Psoas muscle (tissue), 7 donors: ENCODE measurements at regions not wholly inside any gene's neighbourhood (a gene's known extent, or its start where the extent isn't known, plus 50 kb on each side); places are given as distances from the start of the nearest gene placed in this dataset.

Experiments used
- ATAC-seq, 4 donors: fragments of 200-7000 bp; cut with Tn5 transposase; one replicate each; pipeline ENCODE4 v1.9.1; 2020; ENCODE audit warnings: moderate library complexity in 3 of 4, mild to moderate bottlenecking in 2 of 4
- DNase-seq, 2 donors: peaks; one replicate each; pipeline ENCODE4 v3.0.0-alpha.2; 2020
- H3K27ac ChIP-seq: fragments of 200-600 bp; one replicate; pipeline ENCODE4 v1.8.0; 2022
- H3K27me3 ChIP-seq, 3 donors: fragments of 200-600 bp in 1 of 3; one replicate each; pipeline versions ENCODE4 v1.6.1 to v1.8.0; 2013 to 2022; ENCODE audit warnings: low read length in 2 of 3, mild to moderate bottlenecking in 2 of 3, moderate library complexity in 1 of 3; ENCODE audit not compliant: insufficient read depth in 3 of 3
- H3K36me3 ChIP-seq, 2 donors: fragments of 200-600 bp in 1 of 2; one replicate each; pipeline versions ENCODE4 v1.6.1 to v1.8.0; 2013 to 2022; ENCODE audit warnings: low read depth in 1 of 2, mild to moderate bottlenecking in 1 of 2, moderate library complexity in 1 of 2; ENCODE audit not compliant: insufficient read depth in 1 of 2
- H3K4me1 ChIP-seq: fragments of 200-600 bp; one replicate; pipeline ENCODE4 v1.8.0; 2022
- H3K4me3 ChIP-seq: fragments of 200-600 bp; one replicate; pipeline ENCODE4 v1.8.0; 2022; ENCODE audit warnings: mild to moderate bottlenecking
- H3K9me3 ChIP-seq: fragments of 200-600 bp; one replicate; pipeline ENCODE4 v1.8.0; 2022
- WGBS, 3 donors: extraction: QIAGEN DNeasy Blood & Tissue Kit; methylation state at CpG; one replicate each; pipeline versions ENCODE4 v1.1.6 to v1.1.7; 2013; 5-methylcytosine and 5-hydroxymethylcytosine counted together
- intact Hi-C, 2 donors: fragments of 100-400 bp; cut with DNase I; formaldehyde crosslinking; loops; one replicate each; pipeline versions ENCODE4 v1.11.0 to v1.14.2; 2022
- TF ChIP-seq, protein P1 (sequence below): fragments of 200-600 bp; IDR thresholded peaks from one replicate; pipeline ENCODE4 v1.8.0; 2022; ENCODE audit warnings: antibody characterized with exemption
- donor health status: healthy with polysubstance abuse.
- donor health status: DM: no; HTN: no; CAD: no; lungs with moderate emphysema.
- donor health status: Bipolar disorder and iron deficiency.
- donor health status: healthy.
- donor health status: DM: yes; HTN: yes; CAD: no.
- donor health status: DM: no; HTN: no; CAD: no.
- donor health status: DM: yes; HTN: yes; CAD: no.

DNA sequence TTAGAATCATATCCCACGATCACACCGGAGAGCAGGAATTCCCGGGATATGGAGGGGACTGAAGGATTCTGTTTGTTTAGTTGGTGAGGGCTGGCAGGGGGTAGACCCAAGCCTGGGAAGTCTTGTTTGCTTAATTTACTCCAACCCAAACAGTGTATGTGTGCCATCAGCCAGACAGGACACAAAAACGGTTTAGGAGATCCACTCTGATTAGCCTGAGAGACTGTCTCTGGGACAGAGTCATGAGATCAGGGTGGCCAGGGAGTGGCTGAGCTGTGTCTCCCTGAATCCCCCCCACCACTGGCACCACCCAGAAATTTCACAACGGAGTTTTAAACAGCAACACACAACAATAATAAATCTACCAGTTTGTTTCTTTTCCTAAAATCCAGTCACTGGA, 127.0 kb downstream of the RBFOX3 start:
- H3K9me3 ChIP-seq: no peaks in the 10 kb centered on the region
- no peaks in the 10 kb centered on the region for H3K4me1 ChIP-seq
- H3K36me3 ChIP-seq: no peaks in the 10 kb centered on the region
- no peak overlapping the region for H3K4me3 ChIP-seq
- H3K27ac ChIP-seq: no peak overlapping the region
- ATAC-seq: no peak
- peaks cover 3 to 87% (median 10%) of the 10 kb centered on the region in 3 donors for H3K27me3 ChIP-seq
- intact Hi-C loops: no loop called here
- 36 to 64% (median 41%) methylated on average over 5 of the region's 5 CpGs for WGBS, 3 donors
- no peak for DNase-seq
- TF ChIP-seq, protein P1, sequence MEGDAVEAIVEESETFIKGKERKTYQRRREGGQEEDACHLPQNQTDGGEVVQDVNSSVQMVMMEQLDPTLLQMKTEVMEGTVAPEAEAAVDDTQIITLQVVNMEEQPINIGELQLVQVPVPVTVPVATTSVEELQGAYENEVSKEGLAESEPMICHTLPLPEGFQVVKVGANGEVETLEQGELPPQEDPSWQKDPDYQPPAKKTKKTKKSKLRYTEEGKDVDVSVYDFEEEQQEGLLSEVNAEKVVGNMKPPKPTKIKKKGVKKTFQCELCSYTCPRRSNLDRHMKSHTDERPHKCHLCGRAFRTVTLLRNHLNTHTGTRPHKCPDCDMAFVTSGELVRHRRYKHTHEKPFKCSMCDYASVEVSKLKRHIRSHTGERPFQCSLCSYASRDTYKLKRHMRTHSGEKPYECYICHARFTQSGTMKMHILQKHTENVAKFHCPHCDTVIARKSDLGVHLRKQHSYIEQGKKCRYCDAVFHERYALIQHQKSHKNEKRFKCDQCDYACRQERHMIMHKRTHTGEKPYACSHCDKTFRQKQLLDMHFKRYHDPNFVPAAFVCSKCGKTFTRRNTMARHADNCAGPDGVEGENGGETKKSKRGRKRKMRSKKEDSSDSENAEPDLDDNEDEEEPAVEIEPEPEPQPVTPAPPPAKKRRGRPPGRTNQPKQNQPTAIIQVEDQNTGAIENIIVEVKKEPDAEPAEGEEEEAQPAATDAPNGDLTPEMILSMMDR: no peak

DNA sequence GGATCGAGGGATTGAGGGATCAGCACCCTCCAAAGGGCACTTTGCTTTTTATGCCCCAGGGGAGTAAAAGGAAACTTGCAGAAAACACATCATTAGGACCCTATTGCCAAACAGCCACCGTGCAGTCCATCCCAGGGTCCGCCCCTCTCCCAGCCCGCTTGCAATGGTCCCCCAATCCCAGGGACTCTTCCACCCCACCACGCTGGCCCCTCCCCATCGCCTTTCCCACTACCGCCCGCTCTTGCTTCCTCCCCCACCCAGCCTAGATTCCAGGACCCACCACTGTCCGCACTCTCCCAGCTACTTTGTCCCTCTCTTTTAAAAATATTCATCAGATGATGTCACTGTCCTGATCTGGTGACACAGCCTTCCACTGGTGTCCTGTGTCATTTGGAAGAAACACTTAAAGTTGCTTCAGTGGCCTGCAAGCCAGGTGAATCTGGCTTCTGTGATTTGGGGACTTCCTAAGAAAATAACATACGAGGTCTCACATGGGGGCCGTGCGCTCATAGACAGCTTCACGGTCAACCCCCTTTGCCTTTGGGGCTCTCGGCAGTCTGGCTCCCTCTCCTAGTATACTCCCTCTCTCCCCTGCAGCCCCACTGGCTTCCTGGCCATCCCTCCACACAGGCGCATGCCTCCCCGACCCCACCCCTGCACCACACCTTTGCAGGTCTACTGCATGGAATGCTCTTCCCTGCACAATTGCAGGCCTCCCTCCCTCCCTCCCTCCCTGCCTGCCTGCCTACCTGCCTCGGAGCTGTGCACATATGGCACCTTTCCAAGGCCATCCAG, 127.9 kb downstream of the RBFOX3 start:
- H3K27me3 ChIP-seq: peaks cover 3 to 86% (median 10%) of the 10 kb centered on the region in 3 donors
- H3K36me3 ChIP-seq: no peaks in the 10 kb centered on the region
- H3K4me1 ChIP-seq: no peaks in the 10 kb centered on the region
- WGBS, 3 donors: 8 to 10% (median 9%) methylated on average over 17 of the region's 17 CpGs
- TF ChIP-seq, protein P1: no peak
- H3K27ac ChIP-seq: no peak overlapping the region
- H3K9me3 ChIP-seq: no peaks in the 10 kb centered on the region
- DNase-seq (peak in 1 of 2 donors; percentile 4), ATAC-seq (no peak)
- H3K4me3 ChIP-seq: no peak overlapping the region
- intact Hi-C loops: no loop called here

DNA sequence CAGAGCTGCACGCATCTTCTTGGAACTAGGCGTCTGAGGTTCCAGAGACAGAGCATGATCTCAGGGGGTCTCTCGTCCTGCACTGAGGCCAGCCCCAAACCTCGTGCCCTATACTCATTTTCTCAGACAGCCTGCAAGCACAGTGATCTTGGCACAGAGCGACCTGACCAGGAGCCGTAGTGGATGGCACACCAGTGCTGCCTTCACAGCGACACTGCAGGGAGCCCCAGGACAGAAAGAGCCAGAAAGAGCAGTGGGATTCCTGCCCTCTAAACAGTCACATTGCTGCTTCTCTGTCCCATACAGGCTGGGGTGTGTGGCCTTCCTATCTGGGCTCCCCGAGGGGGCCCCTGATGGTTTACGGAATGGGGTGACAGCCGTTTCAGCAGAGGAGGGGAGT, 131.0 kb downstream of the RBFOX3 start:
- intact Hi-C loops: no loop called here
- 77 to 79% (median 77%) methylated on average over 10 of the region's 10 CpGs for WGBS, 3 donors

DNA sequence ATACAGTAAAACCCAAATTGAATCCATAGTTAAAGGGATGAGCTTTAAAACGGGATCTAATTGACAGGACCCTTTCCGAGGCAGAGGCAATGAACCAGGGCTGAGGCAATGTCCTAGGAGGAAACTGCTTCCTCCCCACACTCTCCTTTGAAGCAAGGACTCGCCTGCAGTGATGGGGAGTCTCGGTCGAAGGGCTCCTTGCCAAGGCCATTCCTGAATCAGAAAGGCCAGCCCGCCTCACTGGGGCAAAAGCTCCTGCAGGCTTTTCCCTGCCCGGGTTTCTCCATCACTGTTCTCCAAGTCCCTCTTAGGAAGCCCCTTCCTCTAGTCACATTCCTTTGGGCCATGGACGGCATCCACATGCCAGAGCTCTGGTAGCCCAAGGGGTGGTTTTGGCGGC, 132.0 kb downstream of the RBFOX3 start:
- intact Hi-C loops: no loop called here
- DNase-seq (no peak), ATAC-seq (no peak)
- TF ChIP-seq, protein P1: no peak
- no peaks in the 10 kb centered on the region for H3K9me3 ChIP-seq
- WGBS, 3 donors: 64 to 66% (median 64%) methylated on average over 9 of the region's 9 CpGs
- H3K4me3 ChIP-seq: no peak overlapping the region
- no peaks in the 10 kb centered on the region for H3K4me1 ChIP-seq
- H3K36me3 ChIP-seq: no peaks in the 10 kb centered on the region
- H3K27me3 ChIP-seq: peaks cover 3 to 81% (median 11%) of the 10 kb centered on the region in 3 donors
- H3K27ac ChIP-seq: no peak overlapping the region

More for the DNA sequence above, 131.0 kb downstream of the RBFOX3 start:
- Histone ChIP-seq H3K36me3 (no peaks in the 10 kb centered on the region), H3K9me3 (no peaks in the 10 kb centered on the region), H3K27ac (no peak overlapping the region), H3K4me1 (no peaks in the 10 kb centered on the region), H3K4me3 (no peak overlapping the region), H3K27me3 (peaks cover 3 to 79% (median 13%) of the 10 kb centered on the region in 3 donors)
- ATAC-seq (no peak), DNase-seq (no peak)
- TF ChIP-seq, protein P1: no peak
